Panc1 (cell line): ENCODE measurements at regions not wholly inside any gene's neighbourhood (a gene's known extent, or its start where the extent isn't known, plus 50 kb on each side); places are given as distances from the start of the nearest gene placed in this dataset.

Source experiments
- CTCF ChIP-seq: fragments of 450-650 bp; IDR thresholded peaks from 2 replicates; pipeline ENCODE4 v1.5.1; 2017; ENCODE audit warnings: mild to moderate bottlenecking
- POLR2AphosphoS5 ChIP-seq: IDR thresholded peaks from 2 replicates; pipeline ENCODE4 v1.6.1; 2012; ENCODE audit warnings: mild to moderate bottlenecking, low read depth, low read length, moderate library complexity

GRCh38 chr16:51022955-51023354 is 128.1 kb downstream of the SALL1 start:
- TF ChIP-seq CTCF (no peak), POLR2AphosphoS5 (no peak)
